ENCODE measurements at regions not wholly inside any gene's neighbourhood (a gene's known extent, or its start where the extent isn't known, plus 50 kb on each side); places are given as distances from the start of the nearest gene placed in this dataset.

DNA sequence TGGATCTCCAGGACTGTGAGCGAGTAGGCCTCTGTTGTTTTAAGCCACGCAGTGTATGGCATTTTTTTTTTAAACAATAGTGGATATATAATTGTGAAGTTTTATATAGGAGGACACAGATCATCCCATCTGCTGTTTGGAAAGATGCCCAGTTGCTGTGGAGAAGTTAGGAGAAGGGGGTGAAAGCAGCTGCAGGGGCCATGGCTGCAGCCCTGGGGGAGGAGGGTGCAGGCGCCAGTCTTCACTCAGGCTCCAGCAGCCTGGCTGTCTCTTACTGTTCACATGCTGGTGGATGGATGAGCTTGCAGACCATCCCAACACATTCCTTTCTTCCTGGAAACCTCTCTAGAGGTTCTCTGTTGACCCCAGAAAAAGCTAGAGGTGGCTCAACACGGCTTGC lies 242.3 kb downstream of the TEX29 start:
- TF ChIP-seq, protein P1, sequence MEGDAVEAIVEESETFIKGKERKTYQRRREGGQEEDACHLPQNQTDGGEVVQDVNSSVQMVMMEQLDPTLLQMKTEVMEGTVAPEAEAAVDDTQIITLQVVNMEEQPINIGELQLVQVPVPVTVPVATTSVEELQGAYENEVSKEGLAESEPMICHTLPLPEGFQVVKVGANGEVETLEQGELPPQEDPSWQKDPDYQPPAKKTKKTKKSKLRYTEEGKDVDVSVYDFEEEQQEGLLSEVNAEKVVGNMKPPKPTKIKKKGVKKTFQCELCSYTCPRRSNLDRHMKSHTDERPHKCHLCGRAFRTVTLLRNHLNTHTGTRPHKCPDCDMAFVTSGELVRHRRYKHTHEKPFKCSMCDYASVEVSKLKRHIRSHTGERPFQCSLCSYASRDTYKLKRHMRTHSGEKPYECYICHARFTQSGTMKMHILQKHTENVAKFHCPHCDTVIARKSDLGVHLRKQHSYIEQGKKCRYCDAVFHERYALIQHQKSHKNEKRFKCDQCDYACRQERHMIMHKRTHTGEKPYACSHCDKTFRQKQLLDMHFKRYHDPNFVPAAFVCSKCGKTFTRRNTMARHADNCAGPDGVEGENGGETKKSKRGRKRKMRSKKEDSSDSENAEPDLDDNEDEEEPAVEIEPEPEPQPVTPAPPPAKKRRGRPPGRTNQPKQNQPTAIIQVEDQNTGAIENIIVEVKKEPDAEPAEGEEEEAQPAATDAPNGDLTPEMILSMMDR (IDR thresholded peaks at IDR 0.05), result no peak
- H3K27ac ChIP-seq, result no peak overlapping the region

DNA sequence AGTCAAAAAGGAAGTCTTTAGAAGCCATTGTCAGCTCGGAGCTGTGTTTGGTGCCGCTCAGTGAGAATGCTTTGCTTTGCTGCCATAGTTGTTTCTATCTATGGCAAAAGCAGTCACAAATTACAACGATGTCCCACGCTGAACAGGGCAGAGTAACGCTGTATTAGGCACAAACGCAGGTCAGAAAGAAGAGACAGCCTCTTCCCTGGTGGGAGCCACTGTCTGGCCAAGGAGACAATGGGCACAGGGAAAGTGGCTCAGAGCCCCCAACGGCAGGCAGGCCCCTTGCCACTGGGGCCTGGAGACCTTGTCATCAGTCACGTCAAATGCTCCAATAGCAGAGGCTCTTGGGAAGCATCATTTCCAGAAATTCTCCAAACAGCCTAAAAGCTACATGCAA lies 244.2 kb downstream of the TEX29 start:
- H3K27ac ChIP-seq, result no peak overlapping the region
- TF ChIP-seq, protein P1 (IDR thresholded peaks at IDR 0.05), result no peak
- TF ChIP-seq ZFX (IDR thresholded peaks at IDR 0.05; ENCODE audit: borderline replicate concordance), result no peak

DNA sequence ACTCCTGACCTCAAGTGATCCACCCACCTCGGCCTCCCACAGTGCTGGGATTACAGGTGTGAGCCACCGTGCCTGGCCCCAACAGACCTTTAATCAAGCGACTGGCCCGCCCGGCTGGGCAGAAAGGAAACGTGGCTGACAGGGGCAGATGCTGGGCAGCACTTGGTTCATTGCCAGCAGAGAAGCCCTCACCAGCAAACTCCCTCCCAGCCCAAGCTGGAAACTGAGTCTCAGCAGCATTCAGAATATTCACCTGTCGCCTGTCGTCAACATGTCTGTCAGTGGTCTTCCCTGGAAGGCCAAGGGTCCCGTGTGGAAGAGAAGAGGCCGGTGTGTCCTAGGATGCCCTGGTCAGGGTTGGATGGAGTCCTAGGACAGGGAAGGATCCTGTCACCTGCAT lies 245.0 kb downstream of the TEX29 start:
- TF ChIP-seq, protein P1 (IDR thresholded peaks at IDR 0.05), result no peak
- no peak for TF ChIP-seq ZFX (IDR thresholded peaks at IDR 0.05; ENCODE audit: borderline replicate concordance)

GRCh38 chr13:111566567-111566966 lies 246.1 kb downstream of the TEX29 start:
- no peak for TF ChIP-seq ZFX (IDR thresholded peaks at IDR 0.05; ENCODE audit: borderline replicate concordance)
- TF ChIP-seq, protein P1 (IDR thresholded peaks at IDR 0.05), result no peak
- no peak overlapping the region for H3K27ac ChIP-seq

More for the DNA sequence above, 245.0 kb downstream of the TEX29 start:
- no peak overlapping the region for H3K27ac ChIP-seq

DNA sequence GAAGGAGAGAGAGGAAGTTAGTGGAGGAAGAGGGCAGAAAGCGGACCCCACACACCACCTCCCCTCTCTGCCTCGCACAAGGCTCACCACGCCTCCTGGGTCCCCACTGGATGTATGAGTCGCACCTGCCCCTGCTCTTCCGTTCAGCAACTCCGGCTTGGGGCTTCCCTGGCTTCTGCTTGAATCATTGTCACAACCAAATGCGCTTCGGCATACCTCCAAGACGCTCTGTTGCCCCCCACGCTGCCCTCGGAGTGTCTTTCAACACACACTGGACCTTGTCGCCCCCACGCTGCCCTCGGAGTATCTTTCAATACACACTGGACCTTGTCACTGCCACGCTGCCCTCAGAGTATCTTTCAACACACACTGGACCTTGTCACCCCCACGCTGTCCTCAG lies 247.2 kb downstream of the TEX29 start:
- H3K27ac ChIP-seq, result no peak overlapping the region
- TF ChIP-seq, protein P1 (IDR thresholded peaks at IDR 0.05), result no peak
- TF ChIP-seq ZFX (IDR thresholded peaks at IDR 0.05; ENCODE audit: borderline replicate concordance), result no peak

- no peak overlapping the region for H3K27ac ChIP-seq
- TF ChIP-seq, protein P1 (IDR thresholded peaks at IDR 0.05), result no peak
- no peak for TF ChIP-seq ZFX (IDR thresholded peaks at IDR 0.05; ENCODE audit: borderline replicate concordance)
Measured at GRCh38 chr13:111568290-111568689, 247.8 kb downstream of the TEX29 start.

- TF ChIP-seq, protein P1 (IDR thresholded peaks at IDR 0.05), result no peak
- TF ChIP-seq ZFX (IDR thresholded peaks at IDR 0.05; ENCODE audit: borderline replicate concordance), result no peak
- no peak overlapping the region for H3K27ac ChIP-seq
Measured at GRCh38 chr13:111570911-111571310, 250.5 kb downstream of the TEX29 start.
